ENCODE measurements at regions not wholly inside any gene's neighbourhood (a gene's known extent, or its start where the extent isn't known, plus 50 kb on each side); places are given as distances from the start of the nearest gene placed in this dataset.

DNA sequence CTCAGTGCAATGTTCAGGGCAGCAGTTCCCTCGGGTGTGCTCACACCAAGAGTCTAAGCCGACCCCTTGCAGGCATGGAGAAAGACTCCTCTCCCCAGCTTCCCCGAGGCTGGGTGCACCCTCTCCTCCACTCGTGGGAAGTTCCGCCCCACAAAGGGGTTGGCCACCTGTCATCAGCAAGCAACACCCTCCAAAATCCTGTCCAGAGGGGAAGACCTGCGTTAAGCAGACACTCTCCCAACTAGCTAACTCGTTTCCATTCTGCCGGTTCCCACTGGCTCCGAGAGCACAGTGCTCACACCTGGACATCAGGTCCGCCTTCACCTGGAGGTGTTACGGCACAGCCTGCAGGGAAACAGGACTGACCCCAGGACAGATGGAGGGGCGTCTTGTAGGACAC lies 117.9 kb upstream of the IRX4 start:
- TF ChIP-seq, protein P1, sequence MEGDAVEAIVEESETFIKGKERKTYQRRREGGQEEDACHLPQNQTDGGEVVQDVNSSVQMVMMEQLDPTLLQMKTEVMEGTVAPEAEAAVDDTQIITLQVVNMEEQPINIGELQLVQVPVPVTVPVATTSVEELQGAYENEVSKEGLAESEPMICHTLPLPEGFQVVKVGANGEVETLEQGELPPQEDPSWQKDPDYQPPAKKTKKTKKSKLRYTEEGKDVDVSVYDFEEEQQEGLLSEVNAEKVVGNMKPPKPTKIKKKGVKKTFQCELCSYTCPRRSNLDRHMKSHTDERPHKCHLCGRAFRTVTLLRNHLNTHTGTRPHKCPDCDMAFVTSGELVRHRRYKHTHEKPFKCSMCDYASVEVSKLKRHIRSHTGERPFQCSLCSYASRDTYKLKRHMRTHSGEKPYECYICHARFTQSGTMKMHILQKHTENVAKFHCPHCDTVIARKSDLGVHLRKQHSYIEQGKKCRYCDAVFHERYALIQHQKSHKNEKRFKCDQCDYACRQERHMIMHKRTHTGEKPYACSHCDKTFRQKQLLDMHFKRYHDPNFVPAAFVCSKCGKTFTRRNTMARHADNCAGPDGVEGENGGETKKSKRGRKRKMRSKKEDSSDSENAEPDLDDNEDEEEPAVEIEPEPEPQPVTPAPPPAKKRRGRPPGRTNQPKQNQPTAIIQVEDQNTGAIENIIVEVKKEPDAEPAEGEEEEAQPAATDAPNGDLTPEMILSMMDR (IDR thresholded peaks at IDR 0.05): no peak
- TF ChIP-seq POLR2A (IDR thresholded peaks at IDR 0.05) (no peak), EP300 (IDR thresholded peaks at IDR 0.05) (no peak)

All from suprapubic skin (tissue), 3 donors.